Amniotic stem cell (primary cell): ENCODE measurements at regions not wholly inside any gene's neighbourhood (a gene's known extent, or its start where the extent isn't known, plus 50 kb on each side); places are given as distances from the start of the nearest gene placed in this dataset.

ENCODE experiments used
- DNase-seq: peaks from one replicate; lab custom pipeline; 2025; lab: John Stamatoyannopoulos, UW

- DNase-seq, result no peak
These were observed 161.4 kb downstream of the TM9SF2 start for GRCh38 chr13:99662678-99663077.

DNA sequence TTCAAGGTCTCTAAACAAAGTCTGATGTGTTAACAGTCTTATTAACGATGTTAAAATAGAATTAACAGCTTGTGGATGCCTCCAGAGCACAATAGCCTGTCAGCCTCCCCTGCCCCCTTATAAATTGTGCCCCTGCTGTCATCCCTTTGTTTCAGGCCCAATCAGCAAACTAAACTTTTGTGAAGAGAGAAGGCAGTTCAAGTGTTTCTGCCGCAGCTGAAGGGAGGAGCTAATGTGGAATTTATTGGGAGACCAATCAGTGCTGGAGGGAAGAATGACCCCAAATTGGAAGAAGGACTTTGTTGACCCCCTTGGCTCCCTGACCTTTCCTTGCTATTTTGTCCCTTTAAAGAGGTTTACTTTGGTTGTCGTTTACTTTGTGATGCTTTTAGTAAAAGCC is 160.5 kb downstream of the TM9SF2 start:
- DNase-seq, result no peak

GRCh38 chr13:99659866-99660554 is 158.7 kb downstream of the TM9SF2 start:
- DNase-seq, result no peak

- DNase-seq, result no peak
These were observed 158.0 kb downstream of the TM9SF2 start for GRCh38 chr13:99659226-99659625.

- peak; percentile 13 for DNase-seq
These were observed 157.2 kb downstream of the TM9SF2 start for GRCh38 chr13:99658261-99658991.

- no peak for DNase-seq
These were observed 156.6 kb downstream of the TM9SF2 start for GRCh38 chr13:99657848-99658260.

GRCh38 chr13:99656844-99657381 is 155.6 kb downstream of the TM9SF2 start:
- no peak for DNase-seq

- DNase-seq, result peak; percentile 42
These were observed 154.9 kb downstream of the TM9SF2 start for GRCh38 chr13:99656092-99656745.

DNA sequence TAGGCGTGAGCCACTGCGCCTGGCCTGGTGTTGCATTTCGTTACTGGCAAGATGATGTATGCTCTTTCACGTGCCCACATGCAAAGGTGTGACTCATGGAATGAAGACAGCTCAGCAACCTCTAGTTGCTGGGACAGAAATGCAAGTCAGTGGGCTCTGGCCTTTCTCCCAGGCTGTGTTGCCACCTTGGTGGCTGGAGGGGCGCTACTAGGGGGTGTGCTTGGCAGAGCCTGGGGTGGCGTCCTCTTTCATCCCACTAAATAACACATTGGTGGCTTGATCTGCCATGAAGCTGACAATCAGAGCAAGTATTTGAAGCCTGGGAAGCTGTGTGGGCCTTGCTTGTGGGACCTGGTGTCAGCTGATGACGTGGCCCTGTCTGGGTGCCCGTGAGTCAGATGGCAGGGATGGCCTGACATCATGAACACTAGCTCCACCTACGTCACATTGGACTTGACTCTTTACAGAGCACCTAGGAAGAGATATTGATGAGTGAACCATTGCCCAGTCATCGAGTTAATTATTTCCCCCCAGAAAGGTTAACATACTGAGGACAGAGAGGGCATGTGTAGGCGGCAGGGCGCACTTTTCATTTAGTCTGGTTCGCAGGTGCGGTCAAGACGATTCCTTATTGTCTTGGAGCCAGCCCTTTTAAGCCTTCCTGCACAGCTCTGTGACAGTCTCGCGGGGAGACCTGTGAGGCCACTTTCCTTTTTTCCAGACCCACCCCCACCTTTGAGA is 154.2 kb downstream of the TM9SF2 start:
- no peak for DNase-seq

DNA sequence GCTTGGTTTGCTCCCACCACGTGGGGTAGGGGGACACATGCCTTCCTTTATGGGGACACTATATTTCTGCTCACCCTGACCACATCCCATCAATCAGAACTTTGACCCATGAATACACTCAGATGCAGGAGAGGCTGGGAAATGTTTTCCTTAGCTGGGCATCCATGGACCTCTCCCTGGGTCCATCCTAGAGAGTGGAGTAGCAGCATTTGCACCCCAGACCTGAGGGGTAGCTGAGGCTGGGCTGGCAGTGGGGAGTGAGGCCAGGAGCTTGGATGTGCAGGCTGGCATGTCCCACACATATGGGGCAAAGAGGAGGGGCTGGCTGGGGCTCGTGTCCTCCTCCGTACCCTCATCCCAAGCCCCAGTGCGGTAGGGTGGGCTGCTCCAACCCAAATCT is 152.8 kb downstream of the TM9SF2 start:
- no peak for DNase-seq

- no peak for DNase-seq
These were observed 152.3 kb downstream of the TM9SF2 start for GRCh38 chr13:99653526-99653925.

DNA sequence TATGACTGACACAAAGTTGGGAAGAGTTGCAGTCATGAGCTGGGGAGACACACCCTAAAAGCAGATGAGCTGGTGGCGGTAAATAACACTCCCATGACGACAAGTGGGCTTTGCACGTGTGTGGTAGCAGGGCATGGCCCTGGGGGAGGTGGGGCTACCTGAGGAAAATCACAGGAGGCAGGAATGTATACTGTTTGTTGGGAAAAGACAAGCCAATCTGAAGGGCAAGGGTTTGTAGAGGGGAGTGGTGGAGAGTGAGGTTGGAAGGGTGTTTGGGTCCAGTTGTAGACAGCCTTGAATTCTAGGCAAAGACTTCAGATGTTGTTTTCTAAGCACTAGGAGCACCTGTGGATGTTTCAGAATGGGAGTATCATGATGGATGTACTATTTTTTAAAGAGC is 151.6 kb downstream of the TM9SF2 start:
- no peak for DNase-seq

- DNase-seq, result no peak
These were observed 150.9 kb downstream of the TM9SF2 start for GRCh38 chr13:99652141-99652540.

GRCh38 chr13:99651016-99651415 is 149.7 kb downstream of the TM9SF2 start:
- no peak for DNase-seq

DNA sequence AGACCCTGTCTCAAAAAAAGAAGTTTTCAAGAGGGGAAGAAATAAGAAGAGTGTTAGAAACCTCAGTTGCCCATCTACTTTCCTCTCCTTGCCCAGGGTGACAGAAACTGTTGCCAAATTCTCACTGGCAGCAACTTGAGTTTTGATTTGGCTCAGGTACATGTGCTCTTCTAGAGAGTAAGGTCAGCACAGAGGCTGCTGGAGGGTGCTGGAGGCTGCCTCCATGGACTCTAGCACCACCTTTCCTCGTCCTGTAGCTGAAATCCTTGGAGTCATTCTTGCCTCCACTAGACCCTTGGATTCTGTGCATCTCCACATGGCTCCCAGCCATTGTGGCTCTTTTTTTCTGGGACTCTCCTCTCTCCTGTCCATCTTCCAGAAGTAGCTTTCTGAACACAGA is 149.1 kb downstream of the TM9SF2 start:
- no peak for DNase-seq

DNA sequence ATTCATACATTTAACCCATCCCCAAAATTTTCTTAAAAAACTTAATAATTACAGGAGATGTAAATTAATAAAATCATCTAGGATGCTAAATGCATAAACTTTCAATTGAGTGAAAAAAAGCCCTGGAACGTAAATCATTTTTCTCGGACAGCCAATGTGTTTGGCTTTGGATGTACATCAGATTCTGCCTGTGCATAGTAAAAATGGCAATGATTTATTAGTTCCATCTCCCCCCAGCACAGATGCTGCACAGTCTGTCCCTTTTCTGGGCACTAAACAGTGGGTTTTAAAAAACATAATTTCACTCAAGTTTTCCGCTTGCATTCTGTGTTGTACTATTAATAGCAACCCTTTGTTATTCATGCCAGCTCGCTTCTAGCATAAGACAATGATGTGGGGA is 147.7 kb downstream of the TM9SF2 start:
- DNase-seq, result no peak

DNA sequence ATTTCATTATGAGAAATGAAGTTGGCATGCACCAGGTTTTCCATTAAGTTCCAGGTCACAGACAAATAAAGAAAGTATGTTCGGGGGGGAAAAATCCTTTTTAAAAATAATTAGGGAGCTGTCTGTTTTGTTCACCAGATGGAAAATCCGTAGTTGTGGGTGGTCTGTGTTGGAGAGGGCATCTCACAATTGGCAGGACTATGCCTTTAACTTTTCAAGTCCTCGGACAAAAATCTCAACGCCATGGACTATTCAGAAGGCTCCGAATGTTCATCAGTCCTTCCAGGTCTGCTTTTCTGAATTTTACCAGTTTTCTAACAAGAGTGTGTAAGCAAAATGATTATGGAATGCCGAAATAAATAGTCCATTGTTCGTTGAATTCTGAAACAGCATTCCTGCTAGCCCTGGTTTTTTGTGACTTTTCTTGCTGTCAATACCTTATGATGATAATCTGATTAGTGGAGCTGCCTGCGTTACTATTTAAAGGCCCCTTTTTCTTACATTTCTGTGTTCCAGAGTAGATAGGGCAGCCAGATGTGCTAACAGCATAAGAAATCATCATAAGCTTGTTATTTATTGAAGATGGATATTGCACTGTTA is 146.9 kb downstream of the TM9SF2 start:
- DNase-seq, result no peak

GRCh38 chr13:99647596-99647985 is 146.3 kb downstream of the TM9SF2 start:
- DNase-seq, result no peak

GRCh38 chr13:99646866-99647595 is 145.8 kb downstream of the TM9SF2 start:
- no peak for DNase-seq

GRCh38 chr13:99642841-99643240 is 141.6 kb downstream of the TM9SF2 start:
- no peak for DNase-seq

DNA sequence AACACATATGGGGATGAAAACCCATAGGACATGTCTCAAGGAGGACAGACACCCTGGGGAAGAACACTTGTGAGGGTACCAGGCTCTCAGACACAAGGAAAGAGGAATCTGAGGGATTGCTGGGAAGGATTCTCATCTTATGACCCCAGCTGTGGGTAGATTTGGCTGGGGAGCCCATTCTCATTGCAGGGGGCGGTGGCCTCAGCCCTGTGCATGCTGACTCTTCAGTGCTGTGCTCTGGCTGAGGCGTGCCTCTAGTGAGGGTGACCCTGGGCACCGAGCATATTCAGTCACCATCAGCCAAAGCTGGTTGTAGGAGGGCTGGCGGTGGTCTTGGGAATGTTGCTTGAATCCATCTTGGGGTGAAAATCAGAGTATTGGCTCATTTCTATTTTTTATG is 140.7 kb downstream of the TM9SF2 start:
- DNase-seq, result no peak
